Upper lobe of left lung (tissue), 4 donors: ENCODE measurements at regions not wholly inside any gene's neighbourhood (a gene's known extent, or its start where the extent isn't known, plus 50 kb on each side); places are given as distances from the start of the nearest gene placed in this dataset.

ENCODE experiments used
- CTCF ChIP-seq, 6 experiments: fragments of 450-650 bp in 4 of 6; fragments of 200-600 bp in 2 of 6; sonication (generic) in 2 of 6; IDR thresholded peaks; one replicate each; pipeline ENCODE4 v1.5.1; 2016 to 2019; ENCODE audit warnings: antibody characterized with exemption in 6 of 6
- EP300 ChIP-seq, 4 donors: sonication (generic); formaldehyde crosslinking; IDR thresholded peaks; one replicate each; pipeline ENCODE4 v1.5.1; 2017; ENCODE audit warnings: antibody characterized with exemption in 4 of 4, control low read depth in 2 of 4
- POLR2A ChIP-seq, 4 donors: fragments of 450-650 bp; IDR thresholded peaks; one replicate each; pipeline ENCODE4 v1.5.1; 2016 to 2017; ENCODE audit warnings: antibody characterized with exemption in 4 of 4, mild to moderate bottlenecking in 2 of 4
- POLR2AphosphoS5 ChIP-seq, 2 donors: sonication (generic); formaldehyde crosslinking; IDR thresholded peaks; one replicate each; pipeline ENCODE4 v1.5.1; 2017; ENCODE audit warnings: antibody characterized with exemption in 2 of 2

- no peak for TF ChIP-seq CTCF (IDR thresholded peaks at IDR 0.05)
- TF ChIP-seq POLR2AphosphoS5 (IDR thresholded peaks at IDR 0.05): no peak
- no peak for TF ChIP-seq POLR2A (IDR thresholded peaks at IDR 0.05)
- TF ChIP-seq EP300 (IDR thresholded peaks at IDR 0.05): no peak
Measured at GRCh38 chr1:219371471-219371870, 197.8 kb downstream of the LYPLAL1 start.
